ENCODE measurements at regions not wholly inside any gene's neighbourhood (a gene's known extent, or its start where the extent isn't known, plus 50 kb on each side); places are given as distances from the start of the nearest gene placed in this dataset.

DNA sequence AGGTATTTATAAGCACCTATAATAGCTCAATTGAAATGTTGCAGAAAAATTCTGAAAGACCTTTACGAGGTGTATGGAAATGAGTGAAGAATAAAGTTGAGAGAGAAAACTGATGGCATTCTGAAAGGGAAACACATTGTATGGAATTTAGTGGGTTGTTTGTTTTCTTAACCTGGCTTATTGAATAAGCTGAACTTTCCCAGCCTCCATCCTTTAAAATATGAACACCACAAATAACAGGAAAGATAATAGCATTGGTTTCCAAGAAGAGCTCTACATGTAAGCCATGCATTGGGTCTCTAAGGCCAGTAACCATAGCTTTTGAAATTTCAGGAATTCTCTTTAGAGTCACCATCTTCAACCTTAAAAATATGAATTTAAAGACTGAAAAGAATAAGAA lies 709.0 kb downstream of the USP25 start:
- no peaks in the 10 kb centered on the region for H3K4me1 ChIP-seq (ENCODE audit: insufficient read depth, poor library complexity, severe bottlenecking)
- no peak for DNase-seq (ENCODE audit: low spot score)
- no peaks in the 10 kb centered on the region for H3K27me3 ChIP-seq (ENCODE audit: insufficient read depth, poor library complexity, severe bottlenecking)
- no peaks in the 10 kb centered on the region for H3K9me3 ChIP-seq (ENCODE audit: severe bottlenecking)
- no peak overlapping the region for H3K27ac ChIP-seq (ENCODE audit: poor library complexity, severe bottlenecking)
- TF ChIP-seq, protein P1, sequence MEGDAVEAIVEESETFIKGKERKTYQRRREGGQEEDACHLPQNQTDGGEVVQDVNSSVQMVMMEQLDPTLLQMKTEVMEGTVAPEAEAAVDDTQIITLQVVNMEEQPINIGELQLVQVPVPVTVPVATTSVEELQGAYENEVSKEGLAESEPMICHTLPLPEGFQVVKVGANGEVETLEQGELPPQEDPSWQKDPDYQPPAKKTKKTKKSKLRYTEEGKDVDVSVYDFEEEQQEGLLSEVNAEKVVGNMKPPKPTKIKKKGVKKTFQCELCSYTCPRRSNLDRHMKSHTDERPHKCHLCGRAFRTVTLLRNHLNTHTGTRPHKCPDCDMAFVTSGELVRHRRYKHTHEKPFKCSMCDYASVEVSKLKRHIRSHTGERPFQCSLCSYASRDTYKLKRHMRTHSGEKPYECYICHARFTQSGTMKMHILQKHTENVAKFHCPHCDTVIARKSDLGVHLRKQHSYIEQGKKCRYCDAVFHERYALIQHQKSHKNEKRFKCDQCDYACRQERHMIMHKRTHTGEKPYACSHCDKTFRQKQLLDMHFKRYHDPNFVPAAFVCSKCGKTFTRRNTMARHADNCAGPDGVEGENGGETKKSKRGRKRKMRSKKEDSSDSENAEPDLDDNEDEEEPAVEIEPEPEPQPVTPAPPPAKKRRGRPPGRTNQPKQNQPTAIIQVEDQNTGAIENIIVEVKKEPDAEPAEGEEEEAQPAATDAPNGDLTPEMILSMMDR (IDR thresholded peaks at IDR 0.05; ENCODE audit: poor library complexity, severe bottlenecking): no peak
- H3K4me3 ChIP-seq (ENCODE audit: severe bottlenecking): no peak overlapping the region
- no peak for ATAC-seq (ENCODE audit: low read depth)
- H3K36me3 ChIP-seq (ENCODE audit: low read depth): no peaks in the 10 kb centered on the region

DNA sequence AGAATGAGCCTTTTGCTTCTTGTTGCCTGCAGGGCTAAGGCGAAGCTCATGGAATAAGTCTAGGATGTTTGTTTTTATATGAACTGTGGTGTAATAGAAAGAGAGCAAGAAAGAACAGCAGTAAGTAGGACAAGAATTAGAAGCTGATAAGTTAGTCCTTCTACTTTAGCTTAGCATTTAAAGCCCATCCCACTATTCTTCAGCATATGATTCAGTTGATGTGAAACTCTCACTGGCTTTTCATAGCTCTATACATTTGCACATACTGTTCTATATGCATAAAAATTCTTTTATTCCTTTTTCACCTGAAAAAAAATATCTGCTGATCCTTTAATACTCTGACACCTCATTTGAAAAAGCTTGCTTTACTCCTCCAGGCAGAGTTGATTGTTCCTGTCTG lies 712.0 kb downstream of the USP25 start:
- no peak for DNase-seq (ENCODE audit: low spot score)
- TF ChIP-seq, protein P1 (IDR thresholded peaks at IDR 0.05; ENCODE audit: poor library complexity, severe bottlenecking): no peak
- Histone ChIP-seq H3K9me3 (ENCODE audit: severe bottlenecking) (no peaks in the 10 kb centered on the region), H3K27ac (ENCODE audit: poor library complexity, severe bottlenecking) (no peak overlapping the region), H3K4me3 (ENCODE audit: severe bottlenecking) (no peak overlapping the region), H3K4me1 (ENCODE audit: insufficient read depth, poor library complexity, severe bottlenecking) (no peaks in the 10 kb centered on the region), H3K27me3 (ENCODE audit: insufficient read depth, poor library complexity, severe bottlenecking) (no peaks in the 10 kb centered on the region), H3K36me3 (ENCODE audit: low read depth) (no peaks in the 10 kb centered on the region)
- ATAC-seq (ENCODE audit: low read depth): no peak

DNA sequence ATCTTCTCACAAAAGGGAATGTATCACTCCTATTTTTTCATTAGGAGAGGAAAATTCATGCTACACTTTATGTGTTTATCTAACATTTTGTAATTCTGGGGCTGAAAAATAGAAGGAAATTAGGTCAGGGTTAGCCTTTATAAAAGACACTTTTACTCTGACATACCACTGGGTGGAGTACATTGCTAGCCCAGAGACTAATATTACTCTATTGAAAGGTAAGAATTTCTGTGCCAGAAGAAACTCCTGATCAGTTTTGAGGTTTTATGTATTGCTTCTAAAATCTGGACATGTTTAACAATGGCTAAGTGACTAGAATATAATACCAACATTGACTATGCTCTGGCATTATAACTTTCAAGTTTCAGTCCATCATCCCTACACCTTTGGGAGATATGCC lies 724.6 kb downstream of the USP25 start:
- no peaks in the 10 kb centered on the region for H3K9me3 ChIP-seq (ENCODE audit: severe bottlenecking)
- H3K36me3 ChIP-seq (ENCODE audit: low read depth): no peaks in the 10 kb centered on the region
- ATAC-seq (ENCODE audit: low read depth): no peak
- H3K4me3 ChIP-seq (ENCODE audit: severe bottlenecking): no peak overlapping the region
- no peaks in the 10 kb centered on the region for H3K4me1 ChIP-seq (ENCODE audit: insufficient read depth, poor library complexity, severe bottlenecking)
- DNase-seq (ENCODE audit: low spot score): no peak
- no peak overlapping the region for H3K27ac ChIP-seq (ENCODE audit: poor library complexity, severe bottlenecking)
- TF ChIP-seq, protein P1 (IDR thresholded peaks at IDR 0.05; ENCODE audit: poor library complexity, severe bottlenecking): peak; percentile 43
- peaks cover 4% of the 10 kb centered on the region for H3K27me3 ChIP-seq (ENCODE audit: insufficient read depth, poor library complexity, severe bottlenecking)

DNA sequence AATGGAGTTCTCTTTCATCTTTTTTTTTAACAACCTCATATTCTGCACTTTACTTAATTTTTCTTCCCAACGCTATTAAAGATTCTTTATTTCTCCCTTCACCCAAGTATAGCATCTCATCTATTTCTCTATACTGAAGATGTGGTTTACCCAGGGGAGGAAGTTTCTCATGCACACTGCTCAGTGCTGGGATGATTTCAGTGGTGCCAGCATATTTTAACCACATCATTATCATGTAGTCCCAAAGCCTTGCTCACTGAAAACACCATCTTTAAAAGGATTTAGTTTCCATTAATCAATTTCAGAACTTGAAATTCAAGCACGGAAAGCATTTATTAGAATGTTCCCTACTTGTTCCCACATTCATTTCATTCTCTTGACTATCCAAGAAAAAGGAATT lies 725.7 kb downstream of the USP25 start:
- no peaks in the 10 kb centered on the region for H3K36me3 ChIP-seq (ENCODE audit: low read depth)
- H3K27ac ChIP-seq (ENCODE audit: poor library complexity, severe bottlenecking): no peak overlapping the region
- no peak for DNase-seq (ENCODE audit: low spot score)
- TF ChIP-seq, protein P1 (IDR thresholded peaks at IDR 0.05; ENCODE audit: poor library complexity, severe bottlenecking): no peak
- no peak overlapping the region for H3K4me3 ChIP-seq (ENCODE audit: severe bottlenecking)
- no peak for ATAC-seq (ENCODE audit: low read depth)
- H3K4me1 ChIP-seq (ENCODE audit: insufficient read depth, poor library complexity, severe bottlenecking): no peaks in the 10 kb centered on the region
- no peaks in the 10 kb centered on the region for H3K9me3 ChIP-seq (ENCODE audit: severe bottlenecking)
- H3K27me3 ChIP-seq (ENCODE audit: insufficient read depth, poor library complexity, severe bottlenecking): peaks cover 4% of the 10 kb centered on the region

DNA sequence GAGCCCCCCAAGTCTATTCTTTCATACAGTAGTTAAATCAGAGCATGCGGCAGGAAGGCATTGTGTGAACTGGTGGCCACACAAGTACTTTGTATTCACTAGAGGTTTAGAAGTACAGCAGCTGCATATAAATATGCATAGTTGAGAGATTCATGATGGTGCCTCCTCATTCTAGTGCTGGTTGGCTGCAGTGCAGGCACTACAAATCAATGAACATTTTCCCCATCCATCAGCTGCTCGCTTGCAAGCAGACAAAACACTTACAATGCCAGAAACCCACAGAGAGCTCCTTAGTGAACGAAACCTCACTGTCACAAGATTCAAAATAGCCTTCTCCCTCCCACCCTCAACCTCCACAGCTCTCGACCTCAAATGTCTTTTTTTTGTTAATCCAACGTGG lies 726.2 kb downstream of the USP25 start:
- Histone ChIP-seq H3K4me1 (ENCODE audit: insufficient read depth, poor library complexity, severe bottlenecking) (no peaks in the 10 kb centered on the region), H3K36me3 (ENCODE audit: low read depth) (no peaks in the 10 kb centered on the region), H3K27ac (ENCODE audit: poor library complexity, severe bottlenecking) (no peak overlapping the region), H3K4me3 (ENCODE audit: severe bottlenecking) (no peak overlapping the region), H3K9me3 (ENCODE audit: severe bottlenecking) (no peaks in the 10 kb centered on the region), H3K27me3 (ENCODE audit: insufficient read depth, poor library complexity, severe bottlenecking) (peaks cover 4% of the 10 kb centered on the region)
- DNase-seq (ENCODE audit: low spot score) (no peak), ATAC-seq (ENCODE audit: low read depth) (no peak)
- TF ChIP-seq, protein P1 (IDR thresholded peaks at IDR 0.05; ENCODE audit: poor library complexity, severe bottlenecking): no peak

Measured in RWPE2 (cell line).